ENCODE measurements at regions not wholly inside any gene's neighbourhood (a gene's known extent, or its start where the extent isn't known, plus 50 kb on each side); places are given as distances from the start of the nearest gene placed in this dataset.

DNA sequence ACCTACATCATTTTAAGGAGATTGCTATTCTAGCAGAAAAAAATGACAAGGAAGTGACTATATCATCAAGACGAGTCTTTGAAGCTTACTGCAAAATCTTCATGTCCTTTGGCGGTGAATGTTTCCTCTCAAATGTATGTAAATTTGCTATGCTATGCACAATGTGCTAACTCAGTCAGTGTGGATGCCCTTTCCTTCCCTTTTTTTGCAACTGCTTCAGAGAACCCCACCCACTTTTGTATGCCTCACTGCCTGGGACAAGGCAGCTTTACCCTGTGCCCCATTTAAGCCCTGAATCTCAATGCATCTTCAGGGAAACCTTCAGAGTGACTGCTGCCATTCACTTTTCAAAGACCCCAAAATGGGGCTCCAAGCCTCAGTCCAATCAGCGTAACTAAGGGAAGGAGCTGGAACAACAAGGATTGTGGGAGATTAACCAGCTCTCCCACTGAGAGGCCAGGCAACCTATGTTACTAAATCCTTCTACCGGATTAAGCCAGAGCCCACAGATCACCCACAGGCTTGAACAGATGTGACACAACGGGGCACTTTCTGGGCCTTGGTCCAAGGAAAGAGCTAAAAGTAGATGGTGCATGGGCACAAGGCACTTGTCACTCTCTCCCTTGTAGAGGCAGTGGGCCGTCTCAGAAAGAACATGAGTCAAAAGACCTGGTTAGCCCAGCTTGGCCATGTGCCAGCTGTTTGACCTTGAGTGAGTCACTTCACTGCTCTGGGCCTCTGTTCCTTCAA is 154.4 kb downstream of the PLPP3 start:
- no peaks in the 10 kb centered on the region for H3K36me3 Mint-ChIP-seq (ENCODE audit: insufficient read depth, unreplicated experiment)
- H3K27ac Mint-ChIP-seq (ENCODE audit: unreplicated experiment), result no peak overlapping the region
- CTCF ChIA-PET, result interaction anchor here (0.8 kb wide), 1 partner anchor 10 kb away, joined by 3 read pairs; no protein-coding TSS in a partner anchor
- BruUV-seq (replicated peaks), result no TSS peak
- H3K9me3 Mint-ChIP-seq (ENCODE audit: low read depth, unreplicated experiment), result no peaks in the 10 kb centered on the region
- no peaks in the 10 kb centered on the region for H3K27me3 Mint-ChIP-seq (ENCODE audit: unreplicated experiment)
- TF ChIP-seq, protein P1, sequence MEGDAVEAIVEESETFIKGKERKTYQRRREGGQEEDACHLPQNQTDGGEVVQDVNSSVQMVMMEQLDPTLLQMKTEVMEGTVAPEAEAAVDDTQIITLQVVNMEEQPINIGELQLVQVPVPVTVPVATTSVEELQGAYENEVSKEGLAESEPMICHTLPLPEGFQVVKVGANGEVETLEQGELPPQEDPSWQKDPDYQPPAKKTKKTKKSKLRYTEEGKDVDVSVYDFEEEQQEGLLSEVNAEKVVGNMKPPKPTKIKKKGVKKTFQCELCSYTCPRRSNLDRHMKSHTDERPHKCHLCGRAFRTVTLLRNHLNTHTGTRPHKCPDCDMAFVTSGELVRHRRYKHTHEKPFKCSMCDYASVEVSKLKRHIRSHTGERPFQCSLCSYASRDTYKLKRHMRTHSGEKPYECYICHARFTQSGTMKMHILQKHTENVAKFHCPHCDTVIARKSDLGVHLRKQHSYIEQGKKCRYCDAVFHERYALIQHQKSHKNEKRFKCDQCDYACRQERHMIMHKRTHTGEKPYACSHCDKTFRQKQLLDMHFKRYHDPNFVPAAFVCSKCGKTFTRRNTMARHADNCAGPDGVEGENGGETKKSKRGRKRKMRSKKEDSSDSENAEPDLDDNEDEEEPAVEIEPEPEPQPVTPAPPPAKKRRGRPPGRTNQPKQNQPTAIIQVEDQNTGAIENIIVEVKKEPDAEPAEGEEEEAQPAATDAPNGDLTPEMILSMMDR (IDR thresholded peaks at IDR 0.05; ENCODE audit: unreplicated experiment), result no peak
- intact Hi-C loops (cut with micrococcal nuclease; ENCODE audit: unreplicated experiment), result no loop called here
- no peak overlapping the region for H3K4me3 Mint-ChIP-seq (ENCODE audit: low read depth, unreplicated experiment)
- DNase-seq, result peak; percentile 65
- H3K4me1 Mint-ChIP-seq (ENCODE audit: low read depth, unreplicated experiment), result peaks cover 5% of the 10 kb centered on the region

DNA sequence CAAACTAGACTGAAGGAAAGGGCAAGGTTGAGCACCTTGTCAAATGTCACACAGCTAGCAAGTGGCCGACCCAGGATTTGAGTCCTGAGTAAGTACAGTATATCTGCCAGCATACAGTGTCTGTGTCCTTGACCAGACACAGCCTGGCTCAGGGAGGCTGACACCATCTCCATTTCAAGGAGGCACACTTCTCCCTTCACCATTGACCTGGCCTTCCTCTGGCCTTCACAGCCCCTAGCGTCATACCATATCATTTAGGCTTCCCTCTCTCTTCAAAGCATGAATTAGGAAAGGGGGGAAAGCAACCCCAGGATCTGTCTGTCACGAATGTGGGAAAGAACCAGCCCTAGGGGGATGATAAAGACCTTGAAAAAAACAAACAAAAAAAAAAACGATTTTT is 155.6 kb downstream of the PLPP3 start:
- intact Hi-C loops (cut with micrococcal nuclease; ENCODE audit: unreplicated experiment), result no loop called here
- TF ChIP-seq, protein P1 (IDR thresholded peaks at IDR 0.05; ENCODE audit: unreplicated experiment), result no peak
- Mint-ChIP-seq H3K9me3 (ENCODE audit: low read depth, unreplicated experiment) (no peaks in the 10 kb centered on the region), H3K4me1 (ENCODE audit: low read depth, unreplicated experiment) (peaks cover 5% of the 10 kb centered on the region), H3K4me3 (ENCODE audit: low read depth, unreplicated experiment) (no peak overlapping the region), H3K27me3 (ENCODE audit: unreplicated experiment) (no peaks in the 10 kb centered on the region), H3K36me3 (ENCODE audit: insufficient read depth, unreplicated experiment) (no peaks in the 10 kb centered on the region), H3K27ac (ENCODE audit: unreplicated experiment) (no peak overlapping the region)
- no TSS peak for BruUV-seq (replicated peaks)
- CTCF ChIA-PET, result interaction anchor here (1.1 kb wide), 1 partner anchor 9 kb away, joined by 3 read pairs; no protein-coding TSS in a partner anchor
- no peak for DNase-seq

GRCh38 chr1:56418151-56418631 is 161.2 kb downstream of the PLPP3 start:
- no peaks in the 10 kb centered on the region for H3K27me3 Mint-ChIP-seq (ENCODE audit: unreplicated experiment)
- intact Hi-C loops (cut with micrococcal nuclease; ENCODE audit: unreplicated experiment), result loop anchor here (10.0 kb wide), 1 partner anchor 287 kb away; no protein-coding TSS in a partner anchor
- no peak overlapping the region for H3K4me3 Mint-ChIP-seq (ENCODE audit: low read depth, unreplicated experiment)
- H3K36me3 Mint-ChIP-seq (ENCODE audit: insufficient read depth, unreplicated experiment), result peaks cover 3% of the 10 kb centered on the region
- peaks cover 38% of the 10 kb centered on the region for H3K4me1 Mint-ChIP-seq (ENCODE audit: low read depth, unreplicated experiment)
- no peaks in the 10 kb centered on the region for H3K9me3 Mint-ChIP-seq (ENCODE audit: low read depth, unreplicated experiment)
- CTCF ChIA-PET, result no interaction called here
- no TSS peak for BruUV-seq (replicated peaks)
- no peak overlapping the region for H3K27ac Mint-ChIP-seq (ENCODE audit: unreplicated experiment)
- TF ChIP-seq, protein P1 (IDR thresholded peaks at IDR 0.05; ENCODE audit: unreplicated experiment), result no peak
- no peak for DNase-seq

DNA sequence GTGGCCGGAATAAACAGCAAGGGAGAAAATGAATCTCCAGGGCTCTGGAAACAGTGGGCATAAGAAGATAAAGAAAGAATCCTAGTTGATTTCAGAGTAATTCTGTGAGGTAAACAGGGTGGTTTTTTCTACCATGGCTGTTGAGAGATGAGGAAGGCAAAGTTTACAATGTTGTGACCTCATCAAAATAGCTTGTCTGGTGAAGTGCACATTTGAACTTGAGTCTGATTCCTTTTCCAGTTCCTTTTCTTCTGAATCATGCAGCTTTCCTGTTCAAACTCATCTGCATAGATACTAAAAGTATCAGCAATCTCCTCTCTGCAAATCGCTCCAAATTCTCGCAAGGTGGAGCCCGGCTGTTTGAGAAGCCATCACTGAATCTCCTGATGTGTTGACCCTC is 161.7 kb downstream of the PLPP3 start:
- peaks cover 3% of the 10 kb centered on the region for H3K36me3 Mint-ChIP-seq (ENCODE audit: insufficient read depth, unreplicated experiment)

More for the DNA sequence above, 161.7 kb downstream of the PLPP3 start:
- H3K27me3 Mint-ChIP-seq (ENCODE audit: unreplicated experiment), result no peaks in the 10 kb centered on the region
- no peak for DNase-seq
- no peak overlapping the region for H3K27ac Mint-ChIP-seq (ENCODE audit: unreplicated experiment)
- TF ChIP-seq, protein P1 (IDR thresholded peaks at IDR 0.05; ENCODE audit: unreplicated experiment), result no peak
- peaks cover 38% of the 10 kb centered on the region for H3K4me1 Mint-ChIP-seq (ENCODE audit: low read depth, unreplicated experiment)
- no peak overlapping the region for H3K4me3 Mint-ChIP-seq (ENCODE audit: low read depth, unreplicated experiment)
- intact Hi-C loops (cut with micrococcal nuclease; ENCODE audit: unreplicated experiment), result loop anchor here (10.0 kb wide), 1 partner anchor 287 kb away; no protein-coding TSS in a partner anchor
- BruUV-seq (replicated peaks), result no TSS peak
- CTCF ChIA-PET, result no interaction called here
- H3K9me3 Mint-ChIP-seq (ENCODE audit: low read depth, unreplicated experiment), result no peaks in the 10 kb centered on the region

Measured in Calu3 (cell line).